PC-3 (cell line): ENCODE measurements at regions not wholly inside any gene's neighbourhood (a gene's known extent, or its start where the extent isn't known, plus 50 kb on each side); places are given as distances from the start of the nearest gene placed in this dataset.

Experiments used
- ATAC-seq: fragments of 200-7000 bp; cut with Tn5 transposase; 2 replicates; pipeline ENCODE4 v1.9.1; 2020; ENCODE audit warnings: mild to moderate bottlenecking, moderate library complexity
- BruUV-seq: library from RNA; stranded (reverse); fragments of 400-500 nt; replicated peaks from 2 replicates; lab custom pipeline; 2021; lab: Mats Ljungman, UMichigan
- CTCF ChIA-PET: fragments of 300-600 bp; sonication (Branson Sonifier 250); formaldehyde crosslinking; loops from one replicate; lab custom pipeline; 2022; ENCODE audit warnings: antibody characterized with exemption; lab: Charles Lee
- POLR2A ChIA-PET: fragments of 300-600 bp; sonication (Branson Sonifier 250); formaldehyde crosslinking; loops from one replicate; lab custom pipeline; 2022; ENCODE audit warnings: antibody characterized with exemption; ENCODE audit not compliant: unreplicated experiment; lab: Charles Lee
- DNase-seq: peaks from one replicate; pipeline ENCODE4 v3.0.0-alpha.2; 2015
- H2AFZ ChIP-seq: fragments of 300-600 bp; sonication (generic); 2 replicates; pipeline ENCODE4 v1.6.0; 2016; ENCODE audit warnings: antibody characterized with exemption, low read length
- H3F3A ChIP-seq: fragments of 300-600 bp; sonication (generic); one replicate; pipeline ENCODE4 v1.6.0; 2017; ENCODE audit warnings: antibody characterized with exemption, low read length, control low read depth, mild to moderate bottlenecking; ENCODE audit not compliant: unreplicated experiment
- H3K27ac ChIP-seq: fragments of 300-600 bp; sonication (generic); 2 replicates; pipeline ENCODE4 v1.5.1; 2016; ENCODE audit warnings: mild to moderate bottlenecking, low read length
- H3K27me3 ChIP-seq: fragments of 300-600 bp; sonication (generic); 2 replicates; pipeline ENCODE4 v1.6.1; 2016; ENCODE audit warnings: low read length, mixed read lengths
- H3K36me3 ChIP-seq: fragments of 300-600 bp; sonication (generic); 2 replicates; pipeline ENCODE4 v1.6.1; 2016; ENCODE audit warnings: low read depth, mixed run types, low read length, mixed read lengths
- H3K4me1 ChIP-seq: fragments of 300-600 bp; sonication (generic); 2 replicates; pipeline ENCODE4 v1.5.1; 2016; ENCODE audit warnings: low read length; ENCODE audit not compliant: insufficient read depth
- H3K4me2 ChIP-seq: fragments of 300-600 bp; sonication (generic); 2 replicates; pipeline ENCODE4 v1.6.0; 2016; ENCODE audit warnings: low read length
- H3K4me3 ChIP-seq: fragments of 300-600 bp; sonication (generic); 2 replicates; pipeline ENCODE4 v1.5.1; 2016; ENCODE audit warnings: mild to moderate bottlenecking, low read length, mixed read lengths
- H3K79me2 ChIP-seq: fragments of 300-600 bp; sonication (generic); 2 replicates; pipeline ENCODE4 v1.6.1; 2017; ENCODE audit warnings: low read length, mixed read lengths
- H3K9ac ChIP-seq: fragments of 300-600 bp; sonication (generic); 2 replicates; pipeline ENCODE4 v1.6.0; 2016; ENCODE audit warnings: mild to moderate bottlenecking, low read length
- H3K9me2 ChIP-seq: fragments of 300-600 bp; sonication (generic); replicated peaks from 2 replicates; pipeline ENCODE4 v1.6.1; 2016; ENCODE audit warnings: mixed run types, low read length, mixed read lengths
- H3K9me3 ChIP-seq: fragments of 300-600 bp; sonication (generic); 2 replicates; pipeline ENCODE4 v1.6.1; 2016; ENCODE audit warnings: low read length, mixed read lengths
- H4K20me1 ChIP-seq: fragments of 300-600 bp; sonication (generic); 2 replicates; pipeline ENCODE4 v1.6.1; 2016; ENCODE audit warnings: low read length, mixed read lengths
- EZH2 ChIP-seq: fragments of 300-600 bp; sonication (generic); IDR thresholded peaks from one replicate; pipeline ENCODE4 v1.6.1; 2017; ENCODE audit warnings: antibody characterized with exemption, mild to moderate bottlenecking, low read length; ENCODE audit not compliant: unreplicated experiment
- EZH2phosphoT487 ChIP-seq: fragments of 300-600 bp; sonication (generic); IDR thresholded peaks from 2 replicates; pipeline ENCODE4 v1.6.1; 2018; ENCODE audit warnings: mild to moderate bottlenecking, antibody characterized with exemption, low read length, borderline replicate concordance
- intact Hi-C: fragments of 100-400 bp; cut with micrococcal nuclease; formaldehyde crosslinking; loops from 2 replicates; pipeline ENCODE4 v1.9.0; 2023
- TF ChIP-seq, protein P1 (sequence below): fragments of 300-600 bp; sonication (generic); conservative IDR thresholded peaks from 2 replicates; pipeline ENCODE4 v1.5.1; 2017; ENCODE audit warnings: antibody characterized with exemption, low read depth, mild to moderate bottlenecking, low read length

DNA sequence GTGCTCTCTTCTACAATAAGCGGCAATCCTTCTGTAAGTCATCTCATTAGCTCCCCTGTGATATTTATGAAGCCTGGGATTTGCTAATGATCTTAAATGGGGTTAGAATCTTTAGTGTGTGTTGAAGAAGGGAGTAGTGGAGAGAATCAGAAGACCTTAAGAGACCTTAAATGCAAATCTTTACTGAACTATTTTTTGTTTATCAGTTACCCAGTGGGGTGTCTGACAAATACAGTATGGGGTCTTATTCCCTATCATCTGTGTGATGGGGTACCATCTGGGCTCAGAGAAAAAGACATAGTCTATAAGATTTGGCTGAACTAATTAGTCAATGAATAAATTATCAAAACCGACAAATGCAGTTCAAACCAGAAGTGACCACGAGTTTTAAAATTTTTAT, 378.4 kb upstream of the SGCD start:
- Histone ChIP-seq H3K4me1 (no peaks in the 10 kb centered on the region), H3K36me3 (no peaks in the 10 kb centered on the region), H2AFZ (no peak overlapping the region), H3K9ac (no peak overlapping the region), H3F3A (no peaks in the 10 kb centered on the region), H3K27ac (no peak overlapping the region), H3K4me3 (no peak overlapping the region), H3K9me3 (no peaks in the 10 kb centered on the region), H3K79me2 (no peaks in the 10 kb centered on the region), H4K20me1 (no peaks in the 10 kb centered on the region), H3K4me2 (no peak overlapping the region), H3K27me3 (no peaks in the 10 kb centered on the region), H3K9me2 (no peaks in the 10 kb centered on the region)
- DNase-seq (no peak), ATAC-seq (no peak)
- TF ChIP-seq EZH2 (no peak), EZH2phosphoT487 (no peak)
- TF ChIP-seq, protein P1, sequence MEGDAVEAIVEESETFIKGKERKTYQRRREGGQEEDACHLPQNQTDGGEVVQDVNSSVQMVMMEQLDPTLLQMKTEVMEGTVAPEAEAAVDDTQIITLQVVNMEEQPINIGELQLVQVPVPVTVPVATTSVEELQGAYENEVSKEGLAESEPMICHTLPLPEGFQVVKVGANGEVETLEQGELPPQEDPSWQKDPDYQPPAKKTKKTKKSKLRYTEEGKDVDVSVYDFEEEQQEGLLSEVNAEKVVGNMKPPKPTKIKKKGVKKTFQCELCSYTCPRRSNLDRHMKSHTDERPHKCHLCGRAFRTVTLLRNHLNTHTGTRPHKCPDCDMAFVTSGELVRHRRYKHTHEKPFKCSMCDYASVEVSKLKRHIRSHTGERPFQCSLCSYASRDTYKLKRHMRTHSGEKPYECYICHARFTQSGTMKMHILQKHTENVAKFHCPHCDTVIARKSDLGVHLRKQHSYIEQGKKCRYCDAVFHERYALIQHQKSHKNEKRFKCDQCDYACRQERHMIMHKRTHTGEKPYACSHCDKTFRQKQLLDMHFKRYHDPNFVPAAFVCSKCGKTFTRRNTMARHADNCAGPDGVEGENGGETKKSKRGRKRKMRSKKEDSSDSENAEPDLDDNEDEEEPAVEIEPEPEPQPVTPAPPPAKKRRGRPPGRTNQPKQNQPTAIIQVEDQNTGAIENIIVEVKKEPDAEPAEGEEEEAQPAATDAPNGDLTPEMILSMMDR, result no peak
- no TSS peak for BruUV-seq
- ChIA-PET POLR2A (no interaction called here), CTCF (no interaction called here)
- intact Hi-C loops, result no loop called here

DNA sequence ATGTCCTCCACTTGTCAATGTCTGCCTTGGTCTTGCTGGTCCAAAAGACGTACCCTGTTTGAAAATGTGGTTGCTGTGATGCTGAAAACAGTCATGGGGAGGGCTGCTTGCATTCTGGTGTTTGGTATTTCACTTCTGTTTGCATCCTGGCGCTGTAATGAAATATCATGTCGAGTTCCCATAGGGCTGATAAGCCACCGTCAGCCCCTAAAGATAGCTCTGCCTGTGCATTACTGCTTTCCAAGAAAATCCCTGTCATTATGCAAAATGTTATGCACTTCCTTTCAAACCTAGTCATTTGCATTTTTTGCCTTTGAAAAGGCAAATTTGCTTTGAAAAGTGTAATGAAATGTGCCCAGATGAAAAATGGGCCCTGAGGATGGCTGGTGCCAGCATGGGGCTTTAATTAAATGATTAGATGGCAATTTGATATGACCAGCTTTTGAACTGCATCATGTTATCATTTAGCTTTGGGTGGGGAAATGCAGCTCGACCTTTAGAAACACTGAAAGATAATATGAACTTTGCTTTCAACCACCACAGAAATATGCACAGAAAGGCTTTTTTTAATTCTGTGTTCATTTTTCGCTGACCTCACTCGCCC, 374.4 kb upstream of the SGCD start:
- Histone ChIP-seq H3K27me3 (no peaks in the 10 kb centered on the region), H3F3A (no peaks in the 10 kb centered on the region), H3K9me3 (no peaks in the 10 kb centered on the region), H4K20me1 (no peaks in the 10 kb centered on the region), H3K27ac (no peak overlapping the region), H3K4me2 (no peak overlapping the region), H3K4me3 (no peak overlapping the region), H3K79me2 (no peaks in the 10 kb centered on the region), H3K9me2 (no peaks in the 10 kb centered on the region), H3K36me3 (no peaks in the 10 kb centered on the region), H2AFZ (no peak overlapping the region), H3K4me1 (no peaks in the 10 kb centered on the region), H3K9ac (no peak overlapping the region)
- TF ChIP-seq, protein P1, result no peak
- TF ChIP-seq EZH2, result no peak
- TF ChIP-seq EZH2phosphoT487, result no peak
- intact Hi-C loops, result no loop called here
- no peak for ATAC-seq
- ChIA-PET CTCF (no interaction called here), POLR2A (no interaction called here)
- no TSS peak for BruUV-seq
- DNase-seq, result no peak

DNA sequence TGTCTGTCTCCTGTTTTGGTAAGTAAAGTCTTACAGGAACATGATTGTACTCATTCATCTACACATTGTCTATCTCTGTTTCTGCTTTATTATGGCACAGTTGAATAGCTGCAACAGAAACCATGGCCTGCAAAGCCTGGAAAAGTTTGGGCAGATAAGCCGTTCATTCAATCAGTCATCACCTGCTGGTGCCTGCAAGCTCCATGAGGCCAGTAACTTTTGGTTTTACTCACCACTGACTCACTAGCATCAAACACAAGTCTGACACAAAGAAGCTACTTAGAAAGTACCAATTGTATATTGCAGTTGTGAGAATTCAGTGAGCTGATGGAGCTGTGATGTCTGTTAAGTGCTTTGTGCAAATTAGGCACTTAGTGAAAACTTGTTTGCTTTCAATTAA, 373.6 kb upstream of the SGCD start:
- Histone ChIP-seq H3K79me2 (no peaks in the 10 kb centered on the region), H3K4me2 (no peak overlapping the region), H3K4me3 (no peak overlapping the region), H3K36me3 (no peaks in the 10 kb centered on the region), H2AFZ (no peak overlapping the region), H3F3A (no peaks in the 10 kb centered on the region), H3K9ac (no peak overlapping the region), H3K9me3 (no peaks in the 10 kb centered on the region), H3K4me1 (no peaks in the 10 kb centered on the region), H4K20me1 (no peaks in the 10 kb centered on the region), H3K27me3 (no peaks in the 10 kb centered on the region), H3K27ac (no peak overlapping the region), H3K9me2 (no peaks in the 10 kb centered on the region)
- no peak for DNase-seq
- intact Hi-C loops, result no loop called here
- ATAC-seq, result no peak
- BruUV-seq, result no TSS peak
- ChIA-PET CTCF (no interaction called here), POLR2A (no interaction called here)
- TF ChIP-seq EZH2phosphoT487, result no peak
- no peak for TF ChIP-seq EZH2
- TF ChIP-seq, protein P1, result no peak
